NT2/D1 (cell line): ENCODE measurements at regions not wholly inside any gene's neighbourhood (a gene's known extent, or its start where the extent isn't known, plus 50 kb on each side); places are given as distances from the start of the nearest gene placed in this dataset.
"Not testable (repeated sequence)": the region's sequence is repeated elsewhere in the genome, so short reads cannot be mapped to it uniquely, and the experiment has no call there.

ENCODE experiments used
- DNase-seq: peaks from one replicate; pipeline ENCODE4 v3.0.0-alpha.2; 2011; ENCODE audit warnings: low read depth, low spot score
- H3K27me3 ChIP-seq: 2 replicates; pipeline ENCODE4 v1.6.0; 2011; ENCODE audit warnings: mild to moderate bottlenecking; ENCODE audit not compliant: insufficient read length, insufficient read depth
- H3K36me3 ChIP-seq: 2 replicates; pipeline ENCODE4 v1.6.1; 2011; ENCODE audit warnings: mild to moderate bottlenecking, low read length, mixed read lengths; ENCODE audit not compliant: insufficient read depth, insufficient read length
- H3K4me1 ChIP-seq: 2 replicates; pipeline ENCODE4 v1.5.1; 2011; ENCODE audit not compliant: insufficient read depth, insufficient read length
- H3K4me3 ChIP-seq: 2 replicates; pipeline ENCODE4 v1.5.1; 2011; ENCODE audit warnings: low read depth; ENCODE audit not compliant: insufficient read length
- H3K9ac ChIP-seq: 2 replicates; pipeline ENCODE4 v1.6.0; 2011; ENCODE audit warnings: low read depth; ENCODE audit not compliant: insufficient read length
- H3K9me3 ChIP-seq: 2 replicates; pipeline ENCODE4 v1.5.1; 2011; ENCODE audit warnings: mild to moderate bottlenecking, low read length; ENCODE audit not compliant: insufficient read depth
- SUZ12 ChIP-seq: IDR thresholded peaks from 2 replicates; pipeline ENCODE4 v1.6.1; 2011; ENCODE audit not compliant: insufficient read length, insufficient read depth; ENCODE audit errors: extremely low read depth
- YY1 ChIP-seq: IDR thresholded peaks from 2 replicates; pipeline ENCODE4 v1.6.1; 2011; ENCODE audit not compliant: insufficient read length, insufficient read depth
- ZNF274 ChIP-seq: IDR thresholded peaks from 2 replicates; pipeline ENCODE4 v1.6.1; 2011; ENCODE audit warnings: mild to moderate bottlenecking, low read depth, low read length

DNA sequence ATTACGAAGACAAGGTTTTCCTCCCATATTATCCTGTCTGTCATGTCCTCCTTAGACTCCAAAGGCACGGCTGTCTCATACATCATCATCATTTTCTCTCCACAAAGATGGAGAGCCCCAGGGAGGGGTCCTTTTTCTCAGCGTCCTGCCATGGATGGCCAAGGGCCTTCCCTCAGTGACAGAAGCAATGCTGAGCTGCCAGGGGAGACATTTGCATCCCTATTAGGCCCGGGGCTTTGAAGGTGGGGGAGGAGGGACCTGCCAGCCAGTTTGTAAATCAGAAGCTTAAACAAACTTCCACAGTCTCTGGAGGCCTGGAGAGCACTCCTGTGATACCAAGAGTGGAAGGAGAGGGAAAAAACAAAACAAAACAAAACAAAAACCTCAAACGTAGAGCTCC lies 112.4 kb upstream of the ADO start:
- H3K9me3 ChIP-seq, result no peaks in the 10 kb centered on the region
- no peaks in the 10 kb centered on the region for H3K36me3 ChIP-seq
- no peaks in the 10 kb centered on the region for H3K27me3 ChIP-seq
- TF ChIP-seq YY1 (no peak), SUZ12 (no peak), ZNF274 (no peak)
- H3K9ac ChIP-seq, result no peak overlapping the region
- DNase-seq, result peak; percentile 36
- H3K4me1 ChIP-seq, result peaks cover 3% of the 10 kb centered on the region
- no peak overlapping the region for H3K4me3 ChIP-seq

DNA sequence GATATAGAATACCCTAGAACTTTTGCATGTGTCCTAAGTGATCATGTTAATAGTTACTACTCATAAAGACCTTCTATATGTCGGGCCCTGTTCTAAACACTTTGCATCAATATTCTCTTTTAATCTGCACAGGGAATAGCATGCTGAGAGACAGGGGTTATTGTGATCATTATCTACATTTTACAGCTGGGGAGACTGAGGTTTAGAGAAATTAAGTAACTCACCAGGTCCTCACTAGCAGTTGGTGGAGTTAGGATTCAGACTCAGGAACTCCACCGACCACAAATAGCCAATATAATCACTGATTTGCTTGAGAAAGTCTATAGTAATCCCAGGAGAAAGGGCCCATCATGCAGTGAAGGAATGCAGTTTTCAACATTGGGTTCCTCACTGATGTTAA lies 111.2 kb upstream of the ADO start:
- H3K4me3 ChIP-seq, result no peak overlapping the region
- H3K9ac ChIP-seq, result no peak overlapping the region
- TF ChIP-seq YY1 (no peak), ZNF274 (no peak), SUZ12 (no peak)
- H3K9me3 ChIP-seq, result peaks cover 5% of the 10 kb centered on the region
- peaks cover 3% of the 10 kb centered on the region for H3K4me1 ChIP-seq
- no peak for DNase-seq
- H3K36me3 ChIP-seq, result no peaks in the 10 kb centered on the region
- H3K27me3 ChIP-seq, result no peaks in the 10 kb centered on the region

GRCh38 chr10:62694537-62695126 lies 109.9 kb upstream of the ADO start:
- Histone ChIP-seq H3K9ac (no peak overlapping the region), H3K27me3 (no peaks in the 10 kb centered on the region), H3K9me3 (peaks cover 18% of the 10 kb centered on the region), H3K36me3 (no peaks in the 10 kb centered on the region), H3K4me3 (no peak overlapping the region), H3K4me1 (peaks cover 3% of the 10 kb centered on the region)
- DNase-seq, result no peak
- no peak for TF ChIP-seq ZNF274
- no peak for TF ChIP-seq SUZ12
- TF ChIP-seq YY1, result no peak

- Histone ChIP-seq H3K4me3 (no peak overlapping the region), H3K36me3 (no peaks in the 10 kb centered on the region), H3K9ac (no peak overlapping the region), H3K27me3 (no peaks in the 10 kb centered on the region), H3K9me3 (peaks cover 22% of the 10 kb centered on the region), H3K4me1 (peaks cover 2% of the 10 kb centered on the region)
- DNase-seq, result no peak
- TF ChIP-seq SUZ12 (no peak), ZNF274 (no peak), YY1 (no peak)
Observed at GRCh38 chr10:62696798-62697197, 107.7 kb upstream of the ADO start.

DNA sequence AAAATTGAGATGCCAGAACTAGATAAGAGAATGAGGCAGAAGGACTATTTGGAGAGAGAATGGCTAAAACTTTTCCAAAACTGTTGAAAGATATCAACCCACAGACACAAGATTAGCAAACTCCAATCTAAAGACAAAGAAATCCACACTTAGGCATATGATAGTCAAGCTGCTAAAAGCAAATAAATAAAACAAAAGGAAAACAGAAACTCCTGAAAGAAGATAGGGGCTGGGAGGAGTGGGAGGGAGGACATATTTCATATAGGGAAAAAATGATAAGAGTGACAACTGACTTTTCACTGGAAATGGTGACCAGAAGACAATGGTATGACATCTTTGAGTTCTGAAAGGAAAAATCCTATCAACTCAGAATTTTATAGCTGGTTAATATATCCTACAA lies 105.4 kb upstream of the ADO start:
- Histone ChIP-seq H3K9ac (no peak overlapping the region), H3K27me3 (no peaks in the 10 kb centered on the region), H3K4me3 (no peak overlapping the region), H3K9me3 (peaks cover 22% of the 10 kb centered on the region), H3K4me1 (no peaks in the 10 kb centered on the region), H3K36me3 (no peaks in the 10 kb centered on the region)
- DNase-seq, result no peak
- no peak for TF ChIP-seq ZNF274
- no peak for TF ChIP-seq SUZ12
- TF ChIP-seq YY1, result no peak

- H3K9ac ChIP-seq, H3K4me1 ChIP-seq, H3K4me3 ChIP-seq, H3K27me3 ChIP-seq, H3K36me3 ChIP-seq, DNase-seq, H3K9me3 ChIP-seq: not testable (repeated sequence)
Observed at GRCh38 chr10:62704121-62704520, 100.4 kb upstream of the ADO start.

GRCh38 chr10:62705789-62706188 lies 98.7 kb upstream of the ADO start:
- Histone ChIP-seq H3K27me3 (no peaks in the 10 kb centered on the region), H3K36me3 (no peaks in the 10 kb centered on the region), H3K4me3 (no peak overlapping the region), H3K9ac (no peak overlapping the region), H3K9me3 (no peaks in the 10 kb centered on the region), H3K4me1 (no peaks in the 10 kb centered on the region)
- TF ChIP-seq ZNF274, result no peak
- no peak for TF ChIP-seq YY1
- no peak for TF ChIP-seq SUZ12
- no peak for DNase-seq

GRCh38 chr10:62707810-62708209 lies 96.7 kb upstream of the ADO start:
- Histone ChIP-seq H3K9ac (no peak overlapping the region), H3K4me3 (no peak overlapping the region), H3K27me3 (no peaks in the 10 kb centered on the region), H3K9me3 (no peaks in the 10 kb centered on the region), H3K36me3 (no peaks in the 10 kb centered on the region), H3K4me1 (no peaks in the 10 kb centered on the region)
- TF ChIP-seq SUZ12, result no peak
- no peak for TF ChIP-seq YY1
- no peak for TF ChIP-seq ZNF274
- DNase-seq, result no peak
